ENCODE measurements at regions not wholly inside any gene's neighbourhood (a gene's known extent, or its start where the extent isn't known, plus 50 kb on each side); places are given as distances from the start of the nearest gene placed in this dataset.

DNA sequence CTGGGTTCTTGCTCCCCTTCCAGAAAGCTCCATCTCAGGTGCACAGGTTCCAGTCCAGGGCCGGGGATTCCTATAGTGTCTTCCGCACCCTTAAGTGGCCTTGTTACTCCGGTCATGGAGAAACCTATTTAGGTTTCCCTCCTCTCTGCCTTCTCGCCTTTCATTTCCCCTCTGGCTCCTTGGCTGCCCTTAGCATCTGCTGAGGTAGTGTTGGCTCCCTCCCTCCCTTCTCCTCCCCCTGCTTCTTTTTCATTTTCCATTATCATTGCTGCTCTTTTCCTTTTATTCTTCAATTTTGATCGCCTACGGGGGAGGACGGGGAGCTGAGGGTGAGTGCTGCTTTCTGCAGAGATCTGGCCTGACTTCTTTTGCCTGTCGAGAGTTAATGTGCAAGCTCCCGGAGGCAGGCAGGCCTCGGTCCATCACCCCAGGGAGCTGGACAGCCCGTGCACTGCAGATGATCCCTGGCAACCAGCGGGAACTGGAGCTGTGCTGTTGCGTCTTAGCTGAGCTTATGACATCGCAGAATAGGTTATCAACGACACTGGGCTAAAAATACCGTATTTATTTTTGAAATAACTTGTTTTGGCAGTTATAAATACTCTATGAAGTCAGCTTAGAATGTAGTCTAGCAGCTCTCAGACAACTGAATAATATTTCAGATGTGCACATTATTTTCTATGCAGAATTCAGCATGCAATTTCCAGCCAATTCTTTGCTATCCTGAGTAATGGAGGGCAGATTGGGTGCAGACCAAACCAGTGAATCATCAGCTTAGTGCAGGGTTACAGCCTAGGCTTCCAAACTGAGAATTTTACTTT, 141.9 kb downstream of the SLC4A3 start:
- Histone ChIP-seq H3K36me3 (ENCODE audit: insufficient read depth, low read length) (no peaks in the 10 kb centered on the region), H3K4me1 (ENCODE audit: insufficient read depth, low read length) (no peaks in the 10 kb centered on the region), H3K9ac (ENCODE audit: low read depth, low read length) (no peak overlapping the region)

DNA sequence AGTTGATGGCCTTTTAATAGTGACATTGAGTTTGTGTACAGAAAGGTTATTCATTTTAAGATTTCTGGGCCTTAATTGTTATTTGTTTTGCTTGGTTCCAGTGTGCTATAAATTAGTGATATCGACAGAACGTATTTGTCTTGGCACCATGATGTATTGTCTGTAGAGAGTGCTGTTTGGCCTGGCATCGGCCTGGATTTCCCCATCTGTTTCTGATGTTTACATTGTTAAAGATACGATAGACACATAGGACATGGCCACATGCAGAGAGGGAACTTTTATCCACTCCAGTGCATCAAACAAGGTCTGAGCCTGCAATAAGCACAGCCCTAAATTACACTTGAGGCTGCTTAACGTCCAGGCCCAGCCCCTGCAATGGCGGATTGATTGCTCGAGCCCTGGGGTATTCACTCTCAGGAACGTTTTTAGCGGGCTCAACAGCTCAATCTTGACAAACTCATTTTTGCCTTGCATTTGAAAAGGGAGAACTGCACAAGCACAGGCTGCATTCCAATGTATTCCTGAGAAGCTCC, 144.7 kb downstream of the SLC4A3 start:
- Histone ChIP-seq H3K36me3 (ENCODE audit: insufficient read depth, low read length) (no peaks in the 10 kb centered on the region), H3K9me3 (ENCODE audit: control insufficient read depth, insufficient read depth, low read length) (no peaks in the 10 kb centered on the region)

More for the DNA sequence above, 141.9 kb downstream of the SLC4A3 start:
- no peaks in the 10 kb centered on the region for H3K9me3 ChIP-seq (ENCODE audit: control insufficient read depth, insufficient read depth, low read length)

DNA sequence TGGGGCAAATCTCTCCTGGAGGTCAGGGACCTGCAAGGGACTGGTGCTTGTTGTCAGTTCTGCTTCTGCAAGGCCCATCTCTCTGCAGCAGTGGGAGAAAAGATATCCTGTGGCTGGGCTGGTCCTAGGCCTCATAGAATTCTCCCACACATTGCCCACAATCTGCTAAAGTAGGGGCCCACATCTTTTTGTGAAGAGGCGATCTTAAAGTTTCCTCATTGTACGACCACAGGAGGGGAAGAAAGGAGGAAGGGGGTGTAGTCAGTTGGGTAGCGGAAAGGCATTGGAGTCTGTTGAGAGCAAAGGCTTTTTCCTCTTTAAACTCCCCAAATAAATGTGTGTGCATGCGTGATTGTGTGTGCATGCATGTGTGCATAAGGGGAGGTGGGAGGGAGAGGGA, 145.3 kb downstream of the SLC4A3 start:
- H3K4me1 ChIP-seq (ENCODE audit: insufficient read depth, low read length), result no peaks in the 10 kb centered on the region
- no peaks in the 10 kb centered on the region for H3K9me3 ChIP-seq (ENCODE audit: control insufficient read depth, insufficient read depth, low read length)
- no peak overlapping the region for H3K9ac ChIP-seq (ENCODE audit: low read depth, low read length)
- H3K36me3 ChIP-seq (ENCODE audit: insufficient read depth, low read length), result no peaks in the 10 kb centered on the region

More for the DNA sequence above, 144.7 kb downstream of the SLC4A3 start:
- Histone ChIP-seq H3K4me1 (ENCODE audit: insufficient read depth, low read length) (no peaks in the 10 kb centered on the region), H3K9ac (ENCODE audit: low read depth, low read length) (no peak overlapping the region)

DNA sequence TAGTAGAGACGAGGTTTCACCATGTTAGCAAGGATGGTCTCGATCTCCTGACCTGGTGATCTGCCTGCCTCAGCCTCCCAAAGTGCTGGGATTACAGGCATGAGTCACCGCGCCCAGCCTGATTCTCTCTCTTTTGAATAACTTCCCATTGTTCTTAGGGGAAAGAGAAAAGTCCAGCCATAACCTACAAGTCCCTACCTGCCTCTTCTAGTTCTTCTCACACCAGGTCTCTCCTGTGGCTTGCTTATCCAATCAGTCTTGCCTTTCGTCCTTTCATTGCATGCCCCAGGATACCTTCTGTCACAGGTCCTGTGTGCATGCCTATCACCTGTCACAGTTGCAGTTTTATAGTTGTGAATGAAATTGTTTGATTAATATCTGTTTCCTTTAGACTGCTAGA, 148.1 kb downstream of the SLC4A3 start:
- Histone ChIP-seq H3K36me3 (ENCODE audit: insufficient read depth, low read length) (no peaks in the 10 kb centered on the region), H3K9me3 (ENCODE audit: control insufficient read depth, insufficient read depth, low read length) (no peaks in the 10 kb centered on the region), H3K9ac (ENCODE audit: low read depth, low read length) (no peak overlapping the region), H3K4me1 (ENCODE audit: insufficient read depth, low read length) (no peaks in the 10 kb centered on the region)

DNA sequence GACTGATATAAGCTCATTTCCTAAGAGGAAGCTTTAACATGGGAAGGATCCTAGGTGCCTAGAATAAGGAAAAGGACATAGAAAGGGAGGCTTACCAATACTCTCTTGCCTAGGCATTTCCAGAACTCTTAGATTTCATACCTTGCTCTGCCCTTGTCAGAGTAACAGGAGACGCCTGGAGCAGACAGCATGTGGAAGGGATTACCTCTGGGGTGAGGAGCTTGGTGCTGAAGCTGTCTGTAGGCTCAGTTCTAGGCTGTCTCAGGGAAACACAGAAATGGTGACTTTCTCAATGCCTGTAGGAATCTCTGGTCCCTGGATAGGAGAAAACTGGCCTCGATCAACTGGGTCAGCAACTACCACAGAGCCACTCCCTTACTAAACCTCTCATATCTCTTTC, 150.0 kb downstream of the SLC4A3 start:
- no peak overlapping the region for H3K9ac ChIP-seq (ENCODE audit: low read depth, low read length)
- H3K4me1 ChIP-seq (ENCODE audit: insufficient read depth, low read length), result no peaks in the 10 kb centered on the region
- no peaks in the 10 kb centered on the region for H3K9me3 ChIP-seq (ENCODE audit: control insufficient read depth, insufficient read depth, low read length)
- H3K36me3 ChIP-seq (ENCODE audit: insufficient read depth, low read length), result no peaks in the 10 kb centered on the region

DNA sequence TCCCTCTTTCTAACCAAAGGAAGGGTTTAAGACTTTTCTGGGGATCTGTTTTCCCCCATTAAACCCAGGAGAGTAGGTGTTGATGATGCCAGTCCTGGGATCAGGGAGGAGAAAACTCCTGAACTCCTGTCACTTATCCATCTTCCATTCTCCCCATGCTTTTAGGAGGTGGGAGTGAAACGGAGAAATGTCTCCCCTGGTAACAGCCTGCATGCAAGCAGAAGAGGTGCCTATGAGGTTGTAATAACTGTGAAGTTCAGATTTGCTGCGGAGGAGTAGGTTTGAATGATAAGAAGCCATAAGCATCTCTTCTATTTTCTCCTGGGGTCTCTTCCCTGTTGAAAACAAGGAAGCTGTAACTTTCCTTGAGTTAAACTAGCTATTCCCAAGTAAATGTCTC, 150.8 kb downstream of the SLC4A3 start:
- Histone ChIP-seq H3K36me3 (ENCODE audit: insufficient read depth, low read length) (no peaks in the 10 kb centered on the region), H3K9ac (ENCODE audit: low read depth, low read length) (no peak overlapping the region), H3K9me3 (ENCODE audit: control insufficient read depth, insufficient read depth, low read length) (no peaks in the 10 kb centered on the region), H3K4me1 (ENCODE audit: insufficient read depth, low read length) (no peaks in the 10 kb centered on the region)

DNA sequence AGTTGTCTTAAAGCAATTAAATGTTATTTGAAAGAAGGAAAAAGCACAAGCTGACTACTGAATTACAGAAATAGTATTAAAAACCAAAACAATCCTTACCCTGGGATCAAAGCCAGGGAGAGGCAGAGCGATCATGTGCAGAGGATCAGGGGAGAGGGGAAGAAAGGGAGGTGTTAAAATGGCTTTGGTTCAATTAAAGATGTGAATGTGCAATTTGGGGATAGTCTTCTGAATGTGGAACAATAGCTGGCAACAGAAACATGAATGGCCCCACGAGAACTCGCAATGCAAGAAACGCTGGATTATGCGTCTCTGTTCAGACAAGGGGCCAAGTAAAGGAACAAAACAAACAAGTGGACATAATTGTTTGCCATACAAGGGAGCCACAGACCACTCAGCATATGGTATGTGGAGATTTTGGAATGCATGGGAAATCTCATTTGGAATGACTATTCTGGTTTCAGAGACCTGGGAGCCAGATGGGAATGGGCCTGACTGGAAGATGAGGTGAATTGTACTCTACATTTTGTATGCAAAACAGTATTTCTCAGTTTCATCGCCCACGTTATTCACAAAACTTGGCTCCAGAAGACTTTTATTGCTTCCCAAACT, 155.4 kb downstream of the SLC4A3 start:
- Histone ChIP-seq H3K36me3 (ENCODE audit: insufficient read depth, low read length) (no peaks in the 10 kb centered on the region), H3K4me1 (ENCODE audit: insufficient read depth, low read length) (no peaks in the 10 kb centered on the region), H3K9ac (ENCODE audit: low read depth, low read length) (no peak overlapping the region), H3K9me3 (ENCODE audit: control insufficient read depth, insufficient read depth, low read length) (no peaks in the 10 kb centered on the region)

DNA sequence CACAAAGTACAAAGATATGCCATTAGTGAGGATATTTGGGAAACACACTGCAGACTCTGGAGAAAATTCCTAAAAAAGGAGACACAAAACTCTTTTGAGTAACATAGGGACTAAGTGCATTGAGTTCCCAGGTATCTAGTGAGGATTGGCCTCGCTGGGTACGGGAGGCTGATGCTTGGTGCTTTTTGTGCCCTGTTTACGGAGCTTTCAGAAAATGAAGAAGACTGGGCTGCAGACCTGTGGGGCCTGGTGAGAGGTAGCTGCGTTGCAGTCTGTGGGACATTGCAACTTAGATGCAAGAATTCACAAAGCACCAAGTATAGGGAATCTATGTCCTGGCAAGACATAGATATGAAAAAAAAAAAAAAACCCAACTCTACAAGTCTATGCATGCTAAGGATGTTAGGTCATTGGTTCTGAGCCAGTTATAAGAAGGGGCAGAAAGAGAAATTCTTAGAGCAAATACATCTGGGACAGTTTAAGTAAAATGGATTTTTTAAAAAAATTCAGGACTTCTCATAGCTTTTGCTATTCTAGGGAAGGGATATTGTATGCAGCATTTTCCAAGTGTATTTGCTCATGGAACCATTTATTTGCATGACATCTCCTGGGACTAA, 156.0 kb downstream of the SLC4A3 start:
- H3K4me1 ChIP-seq (ENCODE audit: insufficient read depth, low read length), result no peaks in the 10 kb centered on the region
- H3K9ac ChIP-seq (ENCODE audit: low read depth, low read length), result no peak overlapping the region
- H3K36me3 ChIP-seq (ENCODE audit: insufficient read depth, low read length), result no peaks in the 10 kb centered on the region
- H3K9me3 ChIP-seq (ENCODE audit: control insufficient read depth, insufficient read depth, low read length), result no peaks in the 10 kb centered on the region

DNA sequence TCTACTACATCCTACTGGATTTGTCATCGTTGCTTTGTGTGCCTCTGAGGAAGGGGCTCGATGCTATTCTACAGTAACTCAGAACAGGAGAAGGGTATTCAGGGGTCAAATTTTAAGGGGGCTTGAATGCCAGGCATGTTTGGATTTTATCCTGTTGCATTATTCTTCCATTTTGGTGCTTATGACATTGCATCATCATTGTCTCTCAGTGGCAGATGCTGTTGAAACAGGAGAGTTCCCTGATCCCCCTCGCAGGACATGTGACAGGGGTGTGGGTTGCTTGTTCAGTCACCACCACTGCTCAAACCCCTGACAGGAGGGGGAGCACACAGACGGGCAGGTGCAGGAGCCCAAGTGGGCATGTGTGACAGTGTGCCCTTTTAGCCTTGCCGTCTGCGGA, 156.7 kb downstream of the SLC4A3 start:
- no peaks in the 10 kb centered on the region for H3K9me3 ChIP-seq (ENCODE audit: control insufficient read depth, insufficient read depth, low read length)
- H3K4me1 ChIP-seq (ENCODE audit: insufficient read depth, low read length), result no peaks in the 10 kb centered on the region
- no peak overlapping the region for H3K9ac ChIP-seq (ENCODE audit: low read depth, low read length)
- H3K36me3 ChIP-seq (ENCODE audit: insufficient read depth, low read length), result no peaks in the 10 kb centered on the region

DNA sequence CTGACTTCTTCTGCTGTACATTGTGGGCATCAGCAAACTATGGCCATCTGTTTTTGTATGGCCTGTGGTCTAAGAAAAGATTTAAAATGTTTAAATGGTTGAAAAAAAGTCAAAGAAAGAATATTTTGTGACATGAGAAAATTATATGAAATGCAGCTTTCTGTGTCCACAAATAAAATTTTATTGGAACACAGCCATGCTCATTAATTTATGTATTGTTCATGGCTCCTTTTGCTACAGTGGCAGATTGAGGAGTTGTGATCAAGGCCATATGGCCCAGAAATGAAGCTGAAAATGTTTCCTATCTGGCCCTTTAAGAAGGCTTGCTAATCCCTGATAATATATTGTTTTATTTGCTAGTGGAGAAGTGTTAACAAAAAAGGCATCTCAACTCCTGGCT, 162.0 kb downstream of the SLC4A3 start:
- H3K9ac ChIP-seq (ENCODE audit: low read depth, low read length), result no peak overlapping the region
- H3K9me3 ChIP-seq (ENCODE audit: control insufficient read depth, insufficient read depth, low read length), result no peaks in the 10 kb centered on the region
- H3K36me3 ChIP-seq (ENCODE audit: insufficient read depth, low read length), result no peaks in the 10 kb centered on the region
- H3K4me1 ChIP-seq (ENCODE audit: insufficient read depth, low read length), result no peaks in the 10 kb centered on the region

DNA sequence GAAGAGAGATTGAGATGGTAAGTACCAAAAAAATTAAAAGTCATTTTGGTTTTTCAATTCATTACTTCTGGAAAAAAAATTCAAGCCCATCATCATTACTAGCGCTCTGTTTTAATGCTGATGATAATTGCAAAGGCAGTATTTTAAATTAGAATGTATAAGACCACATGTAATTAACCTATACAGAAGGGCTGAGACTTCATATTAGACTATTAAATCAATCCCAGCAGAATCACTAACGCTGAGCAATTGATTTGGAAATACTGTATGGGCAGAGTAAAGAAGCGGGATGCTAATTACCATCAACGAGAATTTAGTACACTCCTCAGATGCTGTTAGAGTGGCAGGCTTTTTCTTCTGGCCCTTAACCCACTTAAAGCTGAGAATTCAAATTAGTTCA, 165.0 kb downstream of the SLC4A3 start:
- H3K36me3 ChIP-seq (ENCODE audit: insufficient read depth, low read length), result no peaks in the 10 kb centered on the region
- no peak overlapping the region for H3K9ac ChIP-seq (ENCODE audit: low read depth, low read length)
- H3K9me3 ChIP-seq (ENCODE audit: control insufficient read depth, insufficient read depth, low read length), result no peaks in the 10 kb centered on the region
- no peaks in the 10 kb centered on the region for H3K4me1 ChIP-seq (ENCODE audit: insufficient read depth, low read length)

DNA sequence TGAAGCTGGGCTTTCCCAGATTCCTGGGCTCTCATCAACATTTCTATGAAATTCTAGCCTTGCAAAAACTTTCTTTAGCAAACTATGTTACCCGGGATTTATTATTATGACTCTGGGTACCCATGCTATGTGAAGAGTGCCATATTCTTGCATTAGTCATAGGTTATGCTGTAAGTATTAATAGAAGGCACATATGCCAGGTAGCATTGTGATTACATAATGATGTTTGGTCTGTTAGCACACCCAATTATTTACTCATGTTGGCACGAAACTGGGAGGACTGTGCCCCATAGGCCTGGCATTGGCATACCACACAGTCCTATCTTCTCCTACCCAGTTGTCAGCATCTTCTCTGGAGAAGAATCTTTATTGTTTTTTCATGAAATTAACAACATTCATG, 171.0 kb downstream of the SLC4A3 start:
- Histone ChIP-seq H3K4me1 (ENCODE audit: insufficient read depth, low read length) (no peaks in the 10 kb centered on the region), H3K9ac (ENCODE audit: low read depth, low read length) (no peak overlapping the region), H3K9me3 (ENCODE audit: control insufficient read depth, insufficient read depth, low read length) (0 out of 2 replicates have a peak, but pooled peaks cover 2% of the 10 kb centered on the region), H3K36me3 (ENCODE audit: insufficient read depth, low read length) (no peaks in the 10 kb centered on the region)

DNA sequence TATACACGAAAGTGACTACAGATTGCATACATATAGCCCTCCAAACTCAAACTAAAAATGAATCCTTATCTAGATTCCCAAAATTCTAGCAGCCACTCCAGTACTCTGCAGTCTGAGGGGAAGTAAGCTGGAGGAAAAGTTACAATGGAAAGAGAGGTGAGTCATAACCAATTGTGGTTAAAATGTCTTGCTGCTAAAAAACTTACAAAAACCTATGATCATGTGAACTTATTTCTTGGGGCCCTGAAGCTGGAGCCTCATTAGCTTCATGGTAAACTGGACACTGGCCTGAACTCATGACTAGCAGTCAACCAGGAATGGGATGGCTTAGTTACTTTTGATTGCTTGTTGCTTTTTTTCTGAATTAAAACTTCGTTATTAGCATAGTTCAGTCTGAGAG, 175.9 kb downstream of the SLC4A3 start:
- Histone ChIP-seq H3K9ac (ENCODE audit: low read depth, low read length) (no peak overlapping the region), H3K4me1 (ENCODE audit: insufficient read depth, low read length) (no peaks in the 10 kb centered on the region), H3K9me3 (ENCODE audit: control insufficient read depth, insufficient read depth, low read length) (0 out of 2 replicates have a peak, but pooled peaks cover 2% of the 10 kb centered on the region), H3K36me3 (ENCODE audit: insufficient read depth, low read length) (no peaks in the 10 kb centered on the region)

DNA sequence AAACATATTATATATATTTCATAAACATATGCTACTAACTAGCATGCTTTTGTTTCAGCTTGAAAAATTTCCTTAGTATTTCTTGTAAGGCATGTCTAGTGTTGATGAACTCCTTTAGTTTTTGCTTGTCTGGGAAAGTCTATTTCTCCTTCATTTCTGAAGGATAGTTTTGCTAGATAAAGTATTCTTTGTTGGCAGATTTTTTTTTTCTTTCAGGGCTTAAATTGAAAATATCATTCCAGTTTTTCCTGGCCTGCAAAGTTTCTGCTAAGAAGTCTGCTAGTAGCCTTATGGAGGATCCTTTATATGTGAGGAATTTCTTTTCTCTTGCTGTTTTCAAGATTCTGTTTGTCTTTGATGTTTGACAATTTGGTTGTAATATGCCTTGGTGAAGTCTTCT, 183.5 kb downstream of the SLC4A3 start:
- no peaks in the 10 kb centered on the region; the same call in 1 of the 2 replicates for H3K9me3 ChIP-seq (ENCODE audit: control insufficient read depth, insufficient read depth, low read length)
- no peaks in the 10 kb centered on the region for H3K4me1 ChIP-seq (ENCODE audit: insufficient read depth, low read length)
- H3K9ac ChIP-seq (ENCODE audit: low read depth, low read length), result no peak overlapping the region
- no peaks in the 10 kb centered on the region for H3K36me3 ChIP-seq (ENCODE audit: insufficient read depth, low read length)

DNA sequence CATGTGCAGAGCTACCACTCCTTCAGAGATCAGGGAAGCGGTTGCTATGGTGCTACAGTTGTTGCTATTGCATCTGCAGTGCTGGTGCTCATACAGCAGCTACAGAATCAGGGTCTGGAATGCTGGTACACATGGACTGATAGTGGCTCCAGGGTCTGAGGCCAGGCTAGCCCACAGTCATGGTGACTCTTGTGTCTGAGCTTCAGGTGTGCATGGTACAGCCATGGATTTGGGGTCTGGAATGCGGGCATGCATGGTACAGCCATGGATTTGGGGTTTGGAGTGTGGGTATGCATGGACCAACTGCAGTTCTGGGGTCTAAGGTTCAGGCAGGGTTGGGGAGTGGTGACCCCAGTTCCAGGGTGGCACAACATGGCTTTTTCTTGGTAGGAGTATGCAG, 185.2 kb downstream of the SLC4A3 start:
- Histone ChIP-seq H3K9ac (ENCODE audit: low read depth, low read length) (no peak overlapping the region), H3K9me3 (ENCODE audit: control insufficient read depth, insufficient read depth, low read length) (no peaks in the 10 kb centered on the region; the same call in 1 of the 2 replicates), H3K36me3 (ENCODE audit: insufficient read depth, low read length) (no peaks in the 10 kb centered on the region), H3K4me1 (ENCODE audit: insufficient read depth, low read length) (no peaks in the 10 kb centered on the region)

Data from ES-I3 (cell line).